ENCODE measurements at regions not wholly inside any gene's neighbourhood (a gene's known extent, or its start where the extent isn't known, plus 50 kb on each side); places are given as distances from the start of the nearest gene placed in this dataset.

DNA sequence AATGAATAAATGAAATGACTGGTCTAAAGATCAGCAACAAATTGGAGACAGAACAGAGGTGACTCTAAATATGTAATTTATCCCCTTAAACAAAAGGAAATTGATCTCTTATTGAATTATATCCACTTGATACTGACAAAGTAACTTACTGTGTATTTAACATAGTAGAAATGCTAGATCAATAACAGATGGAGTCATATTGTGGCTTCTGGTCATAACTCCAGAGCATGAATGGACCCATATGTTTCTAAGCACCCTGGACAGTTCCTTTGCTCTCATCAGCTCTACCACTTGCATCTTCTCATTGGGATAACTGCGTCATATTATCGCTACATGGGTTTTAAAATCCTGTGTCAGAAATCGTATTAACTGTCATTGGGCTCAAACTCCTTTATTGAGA, 222.3 kb downstream of the ETS1 start:
- ATAC-seq: peak; percentile 48; the same call in 2 of the 3 replicates
- H3K9ac ChIP-seq (ENCODE audit: control insufficient read depth, insufficient read depth, low read length): no peak overlapping the region
- SMC1A ChIA-PET (ENCODE audit: uncharacterized antibody, unreplicated experiment): interaction anchor here (1.1 to 4.1 kb wide), 4 partner anchors 9 to 266 kb away, joined by 3 to 24 read pairs (median 4); no protein-coding TSS in a partner anchor
- H2AFZ ChIP-seq (ENCODE audit: control insufficient read depth, low read depth, low read length): no peak overlapping the region
- FAIRE-seq: no peak
- no peak for DNase-seq (ENCODE audit: low read depth, low spot score)
- H4K20me1 ChIP-seq (ENCODE audit: control insufficient read depth, insufficient read depth): no peaks in the 10 kb centered on the region
- RAD21 ChIA-PET (ENCODE audit: unreplicated experiment): interaction anchor here (1.5 kb wide), 1 partner anchor 44 kb away, joined by 4 read pairs; no protein-coding TSS in a partner anchor
- intact Hi-C loops (cut with micrococcal nuclease; ENCODE audit: unreplicated experiment) (no loop called here), in situ Hi-C loops (cut with MboI) (no loop called here)
- H3K4me2 ChIP-seq (ENCODE audit: control insufficient read depth, insufficient read depth): no peak overlapping the region
- no peak overlapping the region for H3K4me3 ChIP-seq
- no TSS peak for BruUV-seq (replicated peaks)
- CTCF ChIA-PET: no interaction called here
- H3K9me3 ChIP-seq (replicated peaks; ENCODE audit: control insufficient read depth, insufficient read depth, low read length): no peaks in the 10 kb centered on the region
- POLR2A ChIA-PET: no interaction called here
- H3K36me3 ChIP-seq (ENCODE audit: control insufficient read depth in 2 of 2, insufficient read depth in 2 of 2, low read length in 1 of 2): no peaks in the 10 kb centered on the region
- H3K4me1 ChIP-seq (ENCODE audit: control insufficient read depth, insufficient read depth, low read length): no peaks in the 10 kb centered on the region
- WGBS (ENCODE audit: insufficient coverage, insufficient replicate concordance, low lambda C conversion rate, missing lambda C conversion rate): 60% methylated on average over 3 of the region's 3 CpGs
- no peak overlapping the region for H3K27ac ChIP-seq (ENCODE audit: control insufficient read depth, insufficient read depth)
- TF ChIP-seq, protein P1, sequence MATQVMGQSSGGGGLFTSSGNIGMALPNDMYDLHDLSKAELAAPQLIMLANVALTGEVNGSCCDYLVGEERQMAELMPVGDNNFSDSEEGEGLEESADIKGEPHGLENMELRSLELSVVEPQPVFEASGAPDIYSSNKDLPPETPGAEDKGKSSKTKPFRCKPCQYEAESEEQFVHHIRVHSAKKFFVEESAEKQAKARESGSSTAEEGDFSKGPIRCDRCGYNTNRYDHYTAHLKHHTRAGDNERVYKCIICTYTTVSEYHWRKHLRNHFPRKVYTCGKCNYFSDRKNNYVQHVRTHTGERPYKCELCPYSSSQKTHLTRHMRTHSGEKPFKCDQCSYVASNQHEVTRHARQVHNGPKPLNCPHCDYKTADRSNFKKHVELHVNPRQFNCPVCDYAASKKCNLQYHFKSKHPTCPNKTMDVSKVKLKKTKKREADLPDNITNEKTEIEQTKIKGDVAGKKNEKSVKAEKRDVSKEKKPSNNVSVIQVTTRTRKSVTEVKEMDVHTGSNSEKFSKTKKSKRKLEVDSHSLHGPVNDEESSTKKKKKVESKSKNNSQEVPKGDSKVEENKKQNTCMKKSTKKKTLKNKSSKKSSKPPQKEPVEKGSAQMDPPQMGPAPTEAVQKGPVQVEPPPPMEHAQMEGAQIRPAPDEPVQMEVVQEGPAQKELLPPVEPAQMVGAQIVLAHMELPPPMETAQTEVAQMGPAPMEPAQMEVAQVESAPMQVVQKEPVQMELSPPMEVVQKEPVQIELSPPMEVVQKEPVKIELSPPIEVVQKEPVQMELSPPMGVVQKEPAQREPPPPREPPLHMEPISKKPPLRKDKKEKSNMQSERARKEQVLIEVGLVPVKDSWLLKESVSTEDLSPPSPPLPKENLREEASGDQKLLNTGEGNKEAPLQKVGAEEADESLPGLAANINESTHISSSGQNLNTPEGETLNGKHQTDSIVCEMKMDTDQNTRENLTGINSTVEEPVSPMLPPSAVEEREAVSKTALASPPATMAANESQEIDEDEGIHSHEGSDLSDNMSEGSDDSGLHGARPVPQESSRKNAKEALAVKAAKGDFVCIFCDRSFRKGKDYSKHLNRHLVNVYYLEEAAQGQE (IDR thresholded peaks at IDR 0.05; ENCODE audit: low read depth, low read length): peak; percentile 91
- TF ChIP-seq ZNF384 (IDR thresholded peaks at IDR 0.05; ENCODE audit: borderline replicate concordance, low read depth, low read length): no peak
- no peaks in the 10 kb centered on the region for H3K79me2 ChIP-seq (ENCODE audit: control insufficient read depth, insufficient read depth, low read length)
- H3K27me3 ChIP-seq (replicated peaks in 1 of 2; ENCODE audit: control insufficient read depth in 2 of 2, insufficient read depth in 2 of 2, low read length in 1 of 2): no peaks in the 10 kb centered on the region

DNA sequence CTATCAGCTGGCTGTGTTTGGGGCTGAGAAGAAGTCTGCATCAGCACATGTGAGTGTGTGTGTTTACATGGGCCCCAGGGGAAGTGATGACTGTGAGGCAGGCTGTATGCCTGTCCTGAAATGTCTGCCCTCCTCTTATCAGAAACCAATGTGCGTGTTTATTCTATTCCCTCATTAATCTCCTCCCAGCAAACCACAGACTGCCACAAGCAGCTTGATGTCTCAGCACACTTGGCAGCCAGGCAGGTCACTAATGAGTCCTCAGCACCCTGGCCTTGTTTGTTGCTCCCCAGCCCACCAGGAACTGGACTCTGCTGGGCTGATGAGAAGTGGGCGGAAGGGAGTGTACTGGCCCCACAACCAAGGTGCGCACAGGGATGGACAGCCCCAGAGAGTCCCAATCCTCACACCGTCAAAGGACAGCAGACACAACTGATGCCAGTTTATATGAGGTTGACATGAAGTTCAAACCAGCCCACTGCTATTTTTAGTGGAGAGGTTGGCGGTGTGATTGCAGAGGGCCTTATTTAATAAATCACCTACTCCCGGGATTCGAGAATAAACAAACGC, 225.8 kb downstream of the ETS1 start:
- Histone ChIP-seq H3K9ac (ENCODE audit: control insufficient read depth, insufficient read depth, low read length) (no peak overlapping the region), H3K4me3 (no peak overlapping the region), H2AFZ (ENCODE audit: control insufficient read depth, low read depth, low read length) (no peak overlapping the region), H3K4me2 (ENCODE audit: control insufficient read depth, insufficient read depth) (no peak overlapping the region), H3K79me2 (ENCODE audit: control insufficient read depth, insufficient read depth, low read length) (no peaks in the 10 kb centered on the region), H3K27me3 (replicated peaks in 1 of 2; ENCODE audit: control insufficient read depth in 2 of 2, insufficient read depth in 2 of 2, low read length in 1 of 2) (no peaks in the 10 kb centered on the region), H3K9me3 (replicated peaks; ENCODE audit: control insufficient read depth, insufficient read depth, low read length) (no peaks in the 10 kb centered on the region), H3K27ac (ENCODE audit: control insufficient read depth, insufficient read depth) (no peak overlapping the region), H4K20me1 (ENCODE audit: control insufficient read depth, insufficient read depth) (no peaks in the 10 kb centered on the region), H3K4me1 (ENCODE audit: control insufficient read depth, insufficient read depth, low read length) (no peaks in the 10 kb centered on the region), H3K36me3 (ENCODE audit: control insufficient read depth in 2 of 2, insufficient read depth in 2 of 2, low read length in 1 of 2) (no peaks in the 10 kb centered on the region)
- WGBS (ENCODE audit: insufficient coverage, insufficient replicate concordance, low lambda C conversion rate, missing lambda C conversion rate): 69% methylated on average over 8 of the region's 8 CpGs
- ATAC-seq (peak; percentile 54), DNase-seq (ENCODE audit: low read depth, low spot score) (no peak), FAIRE-seq (no peak)
- in situ Hi-C loops (cut with MboI): no loop called here
- POLR2A ChIA-PET: no interaction called here
- BruUV-seq (replicated peaks): no TSS peak
- intact Hi-C loops (cut with micrococcal nuclease; ENCODE audit: unreplicated experiment): no loop called here
- CTCF ChIA-PET: interaction anchor here (1.6 to 1.7 kb wide), 2 partner anchors 27 to 106 kb away, joined by 3 to 4 read pairs; no protein-coding TSS in a partner anchor
- SMC1A ChIA-PET (ENCODE audit: uncharacterized antibody, unreplicated experiment): interaction anchor here (0.6 to 1.8 kb wide), 8 partner anchors 9 to 967 kb away, joined by 3 to 4 read pairs (median 3); no protein-coding TSS in a partner anchor
- RAD21 ChIA-PET (ENCODE audit: unreplicated experiment): interaction anchor here (1.0 to 1.2 kb wide), 2 partner anchors 158 to 470 kb away, joined by 3 read pairs; no protein-coding TSS in a partner anchor
- TF ChIP-seq ZNF622 (IDR thresholded peaks at IDR 0.05) (no peak), CREM (IDR thresholded peaks at IDR 0.05; ENCODE audit: low read depth) (no peak), PML (IDR thresholded peaks at IDR 0.05; ENCODE audit: low read length) (no peak), MTA3 (IDR thresholded peaks at IDR 0.05; ENCODE audit: borderline replicate concordance, low read length) (no peak)
- TF ChIP-seq, protein P2, sequence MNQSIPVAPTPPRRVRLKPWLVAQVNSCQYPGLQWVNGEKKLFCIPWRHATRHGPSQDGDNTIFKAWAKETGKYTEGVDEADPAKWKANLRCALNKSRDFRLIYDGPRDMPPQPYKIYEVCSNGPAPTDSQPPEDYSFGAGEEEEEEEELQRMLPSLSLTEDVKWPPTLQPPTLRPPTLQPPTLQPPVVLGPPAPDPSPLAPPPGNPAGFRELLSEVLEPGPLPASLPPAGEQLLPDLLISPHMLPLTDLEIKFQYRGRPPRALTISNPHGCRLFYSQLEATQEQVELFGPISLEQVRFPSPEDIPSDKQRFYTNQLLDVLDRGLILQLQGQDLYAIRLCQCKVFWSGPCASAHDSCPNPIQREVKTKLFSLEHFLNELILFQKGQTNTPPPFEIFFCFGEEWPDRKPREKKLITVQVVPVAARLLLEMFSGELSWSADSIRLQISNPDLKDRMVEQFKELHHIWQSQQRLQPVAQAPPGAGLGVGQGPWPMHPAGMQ (IDR thresholded peaks at IDR 0.05; ENCODE audit: borderline replicate concordance): no peak
- TF ChIP-seq, protein P1 (IDR thresholded peaks at IDR 0.05; ENCODE audit: low read depth, low read length): no peak

Data from GM12878 (cell line).